ENCODE measurements at regions not wholly inside any gene's neighbourhood (a gene's known extent, or its start where the extent isn't known, plus 50 kb on each side); places are given as distances from the start of the nearest gene placed in this dataset.

DNA sequence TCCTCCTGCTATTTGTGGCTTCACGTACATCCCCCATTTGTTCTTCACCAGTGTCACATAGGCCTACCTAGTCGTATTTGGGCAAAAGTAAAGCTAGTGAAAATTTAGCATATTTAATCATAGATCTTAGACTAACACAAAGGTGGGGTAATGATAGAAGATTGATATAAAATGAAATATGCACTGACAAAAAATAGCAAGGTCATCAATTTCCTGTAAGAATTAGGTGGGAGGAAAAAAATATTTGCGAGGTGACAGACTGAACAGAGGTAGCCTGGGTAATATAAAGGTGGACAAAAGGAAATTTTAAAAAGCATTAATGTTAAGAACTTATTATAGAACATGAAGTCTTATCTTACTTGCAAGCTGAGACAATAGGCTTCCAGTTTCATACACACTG lies 239.9 kb downstream of the PCDH10 start:
- no peak for DNase-seq
- Histone ChIP-seq H3K27me3 (replicated peaks in 1 of 7) (no peaks in the 10 kb centered on the region), H3K27ac (no peak overlapping the region), H3K4me1 (no peaks in the 10 kb centered on the region), H3K4me3 (no peak overlapping the region), H3K36me3 (no peaks in the 10 kb centered on the region), H3K9me3 (peaks cover 0 to 9% (median 0%) of the 10 kb centered on the region in 8 donors)
- 81 to 92% (median 89%) methylated on average over 3 of the region's 3 CpGs for WGBS, 5 donors
- TF ChIP-seq POLR2A (IDR thresholded peaks at IDR 0.05): no peak
- TF ChIP-seq POLR2AphosphoS5 (IDR thresholded peaks at IDR 0.05): no peak
- no peak for TF ChIP-seq CTCF (IDR thresholded peaks at IDR 0.05 in 8 of 11, conservative IDR thresholded peaks at IDR 0.05 in 3 of 11)
- intact Hi-C loops (cut with DNase I; ENCODE audit: low total_unique reads): no loop called here

- TF ChIP-seq POLR2AphosphoS5 (IDR thresholded peaks at IDR 0.05) (no peak), CTCF (IDR thresholded peaks at IDR 0.05 in 8 of 11, conservative IDR thresholded peaks at IDR 0.05 in 3 of 11) (no peak), POLR2A (IDR thresholded peaks at IDR 0.05) (no peak)
- WGBS, 5 donors: 89 to 97% (median 91%) methylated on average over 20 to 23 of the region's 23 CpGs
- no peak for DNase-seq
These were observed 236.3 kb downstream of the PCDH10 start for GRCh38 chr4:133385161-133385954.

DNA sequence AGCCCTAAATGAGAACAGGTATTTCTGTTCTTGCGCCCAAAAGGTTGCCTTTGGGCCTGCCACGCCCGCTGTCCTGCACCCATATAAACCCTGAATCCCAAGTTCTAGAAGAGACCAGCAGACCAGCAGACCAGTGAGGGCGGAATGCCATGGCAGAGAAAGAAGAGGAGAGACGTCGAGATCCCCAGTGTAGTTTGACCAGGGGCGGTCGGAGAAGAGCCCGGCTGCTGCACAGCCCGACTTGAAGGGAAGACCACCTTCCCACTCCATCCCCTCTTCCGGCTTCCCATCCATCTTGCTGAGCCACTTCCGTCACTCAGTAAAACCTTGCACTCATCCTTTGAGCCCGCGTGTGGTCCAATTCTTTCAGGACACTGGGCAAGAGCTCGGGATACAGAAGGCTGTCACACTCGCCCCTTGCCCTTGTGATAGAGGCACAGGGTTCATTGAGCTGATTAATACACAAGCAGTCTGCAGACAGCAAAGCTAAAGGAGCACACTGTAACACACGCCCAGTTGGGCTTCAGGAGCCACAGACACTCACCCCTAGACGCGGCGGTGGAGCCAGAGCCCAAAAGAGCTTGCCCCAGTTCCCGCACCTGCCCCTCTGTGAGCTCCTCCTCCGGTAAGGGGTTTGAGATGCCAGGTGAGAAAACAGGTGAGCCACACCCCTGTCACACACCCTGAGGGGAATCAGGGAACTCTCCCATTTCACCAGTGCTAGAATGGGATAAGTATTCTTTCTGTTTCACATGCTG lies 230.8 kb downstream of the PCDH10 start:
- no peaks in the 10 kb centered on the region for H3K27me3 ChIP-seq (replicated peaks in 1 of 7)
- no peak for TF ChIP-seq POLR2A (IDR thresholded peaks at IDR 0.05)
- TF ChIP-seq POLR2AphosphoS5 (IDR thresholded peaks at IDR 0.05): no peak
- no peak for TF ChIP-seq CTCF (IDR thresholded peaks at IDR 0.05 in 8 of 11, conservative IDR thresholded peaks at IDR 0.05 in 3 of 11)
- H3K4me3 ChIP-seq: no peak overlapping the region
- no peaks in the 10 kb centered on the region for H3K4me1 ChIP-seq
- H3K27ac ChIP-seq: no peak overlapping the region
- peaks cover 0 to 14% (median 0%) of the 10 kb centered on the region in 8 donors for H3K9me3 ChIP-seq
- 88 to 92% (median 89%) methylated on average over 20 to 22 of the region's 22 CpGs for WGBS, 5 donors
- no peaks in the 10 kb centered on the region for H3K36me3 ChIP-seq
- no peak for DNase-seq
- intact Hi-C loops (cut with DNase I; ENCODE audit: low total_unique reads): no loop called here

More at GRCh38 chr4:133385161-133385954, 236.3 kb downstream of the PCDH10 start:
- H3K4me3 ChIP-seq: no peak overlapping the region
- peaks cover 0 to 9% (median 0%) of the 10 kb centered on the region in 8 donors for H3K9me3 ChIP-seq
- no peaks in the 10 kb centered on the region for H3K36me3 ChIP-seq
- no peaks in the 10 kb centered on the region for H3K27me3 ChIP-seq (replicated peaks in 1 of 7)
- intact Hi-C loops (cut with DNase I; ENCODE audit: low total_unique reads): no loop called here
- H3K27ac ChIP-seq: no peak overlapping the region
- no peaks in the 10 kb centered on the region for H3K4me1 ChIP-seq

DNA sequence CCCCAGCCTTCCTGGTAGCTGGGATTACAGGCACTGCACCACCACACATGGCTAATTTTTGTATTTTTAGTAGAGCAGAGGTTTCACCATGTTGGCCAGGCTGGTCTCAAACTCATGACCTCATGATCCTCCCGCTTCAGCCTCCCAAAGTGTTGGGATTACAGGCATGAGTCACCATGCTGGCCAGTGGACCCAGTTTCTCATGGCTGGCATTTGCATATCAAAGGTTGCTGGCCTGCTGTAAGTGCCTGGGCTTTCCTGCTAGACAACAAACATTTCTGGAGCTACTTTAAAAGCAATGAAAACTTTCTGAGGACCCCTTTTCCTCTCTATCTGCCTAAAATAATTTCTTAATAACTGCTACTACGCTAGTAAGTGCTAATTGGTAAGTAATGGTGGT lies 228.2 kb downstream of the PCDH10 start:
- TF ChIP-seq CTCF (IDR thresholded peaks at IDR 0.05 in 8 of 11, conservative IDR thresholded peaks at IDR 0.05 in 3 of 11) (no peak), POLR2A (IDR thresholded peaks at IDR 0.05) (no peak), POLR2AphosphoS5 (IDR thresholded peaks at IDR 0.05) (no peak)
- Histone ChIP-seq H3K27ac (no peak overlapping the region), H3K9me3 (peaks cover 0 to 10% (median 0%) of the 10 kb centered on the region in 8 donors), H3K36me3 (no peaks in the 10 kb centered on the region), H3K4me1 (no peaks in the 10 kb centered on the region), H3K27me3 (replicated peaks in 1 of 7) (no peaks in the 10 kb centered on the region), H3K4me3 (no peak overlapping the region)
- intact Hi-C loops (cut with DNase I; ENCODE audit: low total_unique reads): no loop called here
- WGBS, 5 donors: 74 to 81% (median 79%) methylated on average over 2 of the region's 2 CpGs
- DNase-seq: no peak
